ENCODE measurements at regions not wholly inside any gene's neighbourhood (a gene's known extent, or its start where the extent isn't known, plus 50 kb on each side); places are given as distances from the start of the nearest gene placed in this dataset.

DNA sequence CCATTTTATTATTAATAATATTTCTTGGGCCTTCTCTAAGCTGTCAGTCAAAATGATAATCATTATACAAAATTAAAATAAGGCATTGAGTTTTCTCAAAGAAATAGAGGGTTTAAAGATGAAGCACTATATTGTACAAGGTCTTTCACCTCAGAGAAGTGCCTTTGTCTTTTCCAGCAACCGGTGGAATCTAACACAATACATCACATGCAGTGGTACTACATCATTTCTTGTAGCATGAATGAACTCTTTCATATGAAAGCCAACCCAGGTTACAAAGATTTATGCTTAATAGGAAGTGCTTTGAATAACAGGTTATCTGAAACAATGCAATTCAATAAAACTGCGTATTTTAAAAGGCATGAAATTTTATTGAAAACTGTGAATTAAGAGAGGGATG lies 1620.8 kb downstream of the PCDH9 start:
- TF ChIP-seq, protein P1, sequence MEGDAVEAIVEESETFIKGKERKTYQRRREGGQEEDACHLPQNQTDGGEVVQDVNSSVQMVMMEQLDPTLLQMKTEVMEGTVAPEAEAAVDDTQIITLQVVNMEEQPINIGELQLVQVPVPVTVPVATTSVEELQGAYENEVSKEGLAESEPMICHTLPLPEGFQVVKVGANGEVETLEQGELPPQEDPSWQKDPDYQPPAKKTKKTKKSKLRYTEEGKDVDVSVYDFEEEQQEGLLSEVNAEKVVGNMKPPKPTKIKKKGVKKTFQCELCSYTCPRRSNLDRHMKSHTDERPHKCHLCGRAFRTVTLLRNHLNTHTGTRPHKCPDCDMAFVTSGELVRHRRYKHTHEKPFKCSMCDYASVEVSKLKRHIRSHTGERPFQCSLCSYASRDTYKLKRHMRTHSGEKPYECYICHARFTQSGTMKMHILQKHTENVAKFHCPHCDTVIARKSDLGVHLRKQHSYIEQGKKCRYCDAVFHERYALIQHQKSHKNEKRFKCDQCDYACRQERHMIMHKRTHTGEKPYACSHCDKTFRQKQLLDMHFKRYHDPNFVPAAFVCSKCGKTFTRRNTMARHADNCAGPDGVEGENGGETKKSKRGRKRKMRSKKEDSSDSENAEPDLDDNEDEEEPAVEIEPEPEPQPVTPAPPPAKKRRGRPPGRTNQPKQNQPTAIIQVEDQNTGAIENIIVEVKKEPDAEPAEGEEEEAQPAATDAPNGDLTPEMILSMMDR (IDR thresholded peaks at IDR 0.05; ENCODE audit: insufficient read depth, missing control alignments): no peak
- FAIRE-seq (no peak), DNase-seq (ENCODE audit: insufficient read length, low spot score) (no peak)

DNA sequence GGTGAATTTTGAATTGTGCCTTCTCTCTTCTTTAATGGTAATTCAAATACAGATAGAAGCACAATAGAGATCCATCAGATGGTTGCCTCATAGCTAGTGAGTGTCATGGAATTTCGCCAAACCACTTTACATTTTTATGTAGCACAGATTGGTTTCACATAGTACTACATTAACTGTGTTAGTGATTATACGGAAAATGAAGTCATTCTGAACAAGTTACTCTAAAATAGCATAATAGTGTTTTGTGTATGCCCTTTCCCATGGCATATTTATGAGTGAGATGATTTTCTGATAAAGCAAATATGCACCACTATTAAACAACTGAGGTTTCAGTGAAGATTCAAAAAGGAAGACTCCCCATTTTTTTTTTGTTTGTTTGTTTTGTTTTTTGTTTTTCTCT lies 1623.5 kb downstream of the PCDH9 start:
- TF ChIP-seq, protein P1 (IDR thresholded peaks at IDR 0.05; ENCODE audit: insufficient read depth, missing control alignments): no peak
- FAIRE-seq: no peak

DNA sequence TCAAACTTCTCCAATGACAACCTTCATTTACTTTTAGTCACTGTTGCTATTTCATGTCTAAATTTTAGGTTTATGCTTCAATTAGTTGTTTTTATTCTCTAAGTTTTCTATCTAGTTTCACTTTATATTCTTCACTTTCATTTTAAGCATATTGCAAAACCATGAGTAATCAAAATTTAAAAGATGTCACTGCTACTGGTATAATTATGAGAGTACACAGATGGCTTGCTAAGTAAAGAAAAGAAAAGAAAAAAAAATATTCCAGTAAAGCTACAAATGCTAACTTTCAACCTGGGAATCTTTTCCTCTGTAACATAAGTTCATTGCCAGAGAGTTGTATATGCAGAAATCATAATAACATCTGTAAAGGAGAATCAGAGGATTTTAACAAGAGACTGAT lies 1624.7 kb downstream of the PCDH9 start:
- TF ChIP-seq, protein P1 (IDR thresholded peaks at IDR 0.05; ENCODE audit: insufficient read depth, missing control alignments): no peak

More for the DNA sequence above, 1623.5 kb downstream of the PCDH9 start:
- DNase-seq (ENCODE audit: insufficient read length, low spot score): no peak

DNA sequence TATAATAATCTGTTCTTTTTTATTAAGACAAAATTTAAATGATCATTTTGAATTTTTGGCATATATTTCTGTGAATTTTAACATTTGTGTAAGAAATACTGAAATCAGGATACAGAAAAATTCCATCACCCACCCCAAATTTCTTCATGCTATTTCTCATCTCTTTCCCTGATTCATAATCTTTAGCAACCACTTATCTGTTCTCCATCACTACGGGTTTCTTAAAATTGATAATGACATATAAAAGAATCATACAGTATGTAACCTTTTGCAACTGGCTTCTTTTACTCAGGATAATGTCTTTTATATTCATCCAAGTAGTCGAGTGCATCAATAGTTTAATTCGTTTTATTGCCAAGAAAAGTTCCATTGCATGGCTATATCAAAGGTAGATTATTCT lies 1627.0 kb downstream of the PCDH9 start:
- TF ChIP-seq, protein P1 (IDR thresholded peaks at IDR 0.05; ENCODE audit: insufficient read depth, missing control alignments): no peak
- FAIRE-seq (no peak), DNase-seq (ENCODE audit: insufficient read length, low spot score) (no peak)

More for the DNA sequence above, 1624.7 kb downstream of the PCDH9 start:
- no peak for FAIRE-seq
- no peak for DNase-seq (ENCODE audit: insufficient read length, low spot score)

DNA sequence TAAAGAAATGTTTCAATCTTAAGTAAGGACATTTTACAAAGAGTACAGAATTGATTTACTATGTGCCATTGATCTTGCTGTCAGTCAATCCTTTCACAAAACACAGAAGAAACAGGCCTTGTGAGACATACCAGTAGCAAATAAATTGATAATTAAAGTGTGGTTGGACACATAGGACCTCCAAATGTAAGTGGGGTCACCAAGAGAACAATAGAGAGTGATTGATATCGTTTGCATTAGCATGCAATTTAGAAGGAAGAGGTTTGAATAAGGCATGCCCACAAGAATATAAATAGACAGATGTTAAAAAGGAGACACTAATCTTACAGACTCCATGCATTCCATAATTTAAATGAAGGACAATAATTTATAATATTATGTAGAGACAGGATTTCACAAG lies 1628.3 kb downstream of the PCDH9 start:
- no peak for FAIRE-seq
- no peak for DNase-seq (ENCODE audit: insufficient read length, low spot score)
- TF ChIP-seq, protein P1 (IDR thresholded peaks at IDR 0.05; ENCODE audit: insufficient read depth, missing control alignments): no peak

DNA sequence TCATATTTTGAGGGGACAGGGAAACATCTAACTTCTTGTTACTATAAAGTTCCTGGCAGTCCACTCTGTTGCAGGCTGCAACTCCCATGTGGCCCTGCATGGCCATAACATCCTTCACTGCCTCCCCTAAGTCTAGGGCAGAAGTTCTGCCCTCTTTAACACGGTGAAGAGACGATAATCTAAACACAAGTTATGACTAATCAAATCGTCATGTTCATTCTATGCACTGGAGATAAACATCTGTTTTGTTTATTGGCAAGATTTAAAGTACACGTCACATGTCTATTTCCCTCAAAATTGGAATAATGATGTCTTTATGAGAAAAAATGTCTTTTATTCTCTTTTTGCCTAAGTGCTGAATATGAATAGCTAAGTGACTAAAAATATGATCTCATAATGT lies 1629.4 kb downstream of the PCDH9 start:
- TF ChIP-seq, protein P1 (IDR thresholded peaks at IDR 0.05; ENCODE audit: insufficient read depth, missing control alignments): no peak
- no peak for DNase-seq (ENCODE audit: insufficient read length, low spot score)
- no peak for FAIRE-seq

DNA sequence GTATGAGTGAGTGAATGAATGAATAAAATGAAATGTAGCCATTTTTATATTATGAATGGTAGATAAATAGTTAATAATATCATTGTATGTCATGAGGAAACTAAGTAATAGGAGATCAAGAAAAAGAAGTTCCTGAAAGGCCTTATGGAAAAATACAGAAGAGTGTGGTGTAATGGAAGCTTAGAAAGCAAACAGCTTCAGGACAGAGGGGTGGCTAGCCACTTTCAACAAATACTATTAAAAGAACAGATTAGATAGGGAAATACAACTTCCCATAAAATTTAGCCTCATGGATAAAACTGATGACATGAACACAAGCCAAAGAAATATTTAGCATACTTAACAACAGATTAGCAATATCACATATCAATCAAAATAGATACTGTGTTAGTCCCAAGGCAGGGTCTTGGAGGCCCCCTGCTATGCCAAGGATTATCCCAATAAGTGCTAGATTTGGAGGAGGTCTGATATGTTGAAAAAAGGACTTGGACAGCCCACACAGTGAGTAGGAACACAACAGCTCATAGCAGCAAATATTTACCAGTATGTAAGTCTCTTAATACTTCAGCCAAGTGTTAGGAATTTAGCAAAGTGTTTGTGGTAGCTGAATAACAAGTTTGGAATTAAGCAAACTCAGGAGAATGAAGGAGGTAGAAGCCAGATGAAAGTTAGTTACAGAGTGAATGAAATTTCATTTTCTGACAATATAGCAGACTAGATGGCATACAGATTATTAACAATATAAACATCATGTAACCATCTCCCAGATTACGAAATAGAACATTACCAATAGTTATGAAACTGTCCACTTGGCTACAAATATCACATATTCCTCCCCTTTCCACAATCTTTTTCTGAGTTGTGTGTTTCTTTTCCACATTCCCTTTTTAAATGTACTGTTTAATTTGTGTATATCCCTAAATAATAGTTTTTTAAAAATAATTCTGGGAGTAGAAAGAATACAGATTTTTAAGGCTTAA lies 1632.0 kb downstream of the PCDH9 start:
- DNase-seq (ENCODE audit: insufficient read length, low spot score) (no peak), FAIRE-seq (peak; percentile 51)

More for the DNA sequence above, 1632.0 kb downstream of the PCDH9 start:
- TF ChIP-seq, protein P1 (IDR thresholded peaks at IDR 0.05; ENCODE audit: insufficient read depth, missing control alignments): no peak
